Fibroblast of skin of scalp (primary cell): ENCODE measurements at regions not wholly inside any gene's neighbourhood (a gene's known extent, or its start where the extent isn't known, plus 50 kb on each side); places are given as distances from the start of the nearest gene placed in this dataset.
"Not testable (repeated sequence)": the region's sequence is repeated elsewhere in the genome, so short reads cannot be mapped to it uniquely, and the experiment has no call there.

ENCODE experiments used
- DNase-seq: peaks from one replicate; pipeline ENCODE4 v3.0.0-alpha.2; 2013

- DNase-seq = no peak
These were observed 75.0 kb downstream of the TMEM237 start for GRCh38 chr2:201568217-201568820.

- DNase-seq = no peak
These were observed 84.1 kb downstream of the TMEM237 start for GRCh38 chr2:201559067-201559710.

- DNase-seq = no peak
These were observed 84.6 kb downstream of the TMEM237 start for GRCh38 chr2:201558665-201559064.

GRCh38 chr2:201558232-201558631 lies 85.1 kb downstream of the TMEM237 start:
- no peak for DNase-seq

DNA sequence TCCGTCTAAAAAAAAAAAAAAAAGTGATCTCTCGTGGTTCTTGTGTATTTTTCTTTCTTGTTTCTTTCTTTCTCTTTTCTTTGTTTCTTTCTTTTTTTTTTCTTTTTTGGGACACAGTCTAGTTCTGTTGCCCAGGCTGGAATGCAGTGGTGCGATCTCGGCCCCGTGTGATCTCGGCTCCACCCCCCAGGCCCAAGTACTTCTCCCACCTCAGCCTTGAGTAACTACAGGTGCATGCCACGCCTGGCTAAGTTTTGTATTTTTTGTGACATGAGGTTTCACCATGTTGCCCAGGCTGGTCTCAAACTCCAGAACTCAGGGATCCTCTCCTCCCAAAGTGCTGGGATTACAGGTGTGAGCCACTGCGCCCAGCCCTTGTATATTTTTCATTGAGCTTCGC lies 91.4 kb downstream of the TMEM237 start:
- no peak for DNase-seq

DNA sequence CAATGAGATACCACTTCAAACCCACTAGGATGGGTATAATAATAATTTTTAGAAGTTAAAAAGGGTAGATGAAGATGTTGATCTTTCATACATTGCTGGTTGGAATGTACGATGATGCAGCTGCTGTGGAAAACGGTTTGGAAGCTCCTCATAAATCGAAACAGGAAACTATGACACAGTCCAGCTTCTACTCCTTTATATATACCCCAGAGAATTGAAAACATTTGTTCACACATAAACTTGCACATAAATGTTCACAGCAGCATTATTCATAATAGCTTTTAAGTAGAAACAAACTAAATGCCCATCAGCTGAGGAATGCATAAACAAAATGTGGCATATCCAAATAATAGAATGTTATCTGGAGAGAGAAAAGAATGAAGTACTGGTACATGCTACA lies 95.0 kb downstream of the STRADB start:
- peak; percentile 70 for DNase-seq

GRCh38 chr2:201542291-201542690 lies 90.8 kb downstream of the STRADB start:
- DNase-seq = no peak

DNA sequence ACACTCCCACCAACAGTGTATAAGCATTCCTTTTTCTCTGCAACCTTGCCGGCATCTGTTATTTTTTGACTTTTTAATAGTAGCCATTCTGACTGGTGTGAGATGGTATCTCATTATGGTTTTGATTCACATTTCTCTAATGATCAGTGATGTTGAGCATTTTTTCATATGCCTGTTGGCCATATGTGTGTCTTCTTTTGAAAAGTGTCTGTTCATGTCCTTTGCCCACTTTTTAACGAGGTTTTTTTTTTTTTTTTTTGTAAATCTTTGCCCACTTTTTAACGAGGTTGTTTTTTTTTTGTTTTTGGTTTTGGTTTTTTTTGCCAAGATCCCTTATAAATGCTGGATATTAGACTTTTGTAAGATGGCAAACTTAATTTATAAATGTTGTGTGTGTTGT lies 87.7 kb downstream of the STRADB start:
- DNase-seq = not testable (repeated sequence)

DNA sequence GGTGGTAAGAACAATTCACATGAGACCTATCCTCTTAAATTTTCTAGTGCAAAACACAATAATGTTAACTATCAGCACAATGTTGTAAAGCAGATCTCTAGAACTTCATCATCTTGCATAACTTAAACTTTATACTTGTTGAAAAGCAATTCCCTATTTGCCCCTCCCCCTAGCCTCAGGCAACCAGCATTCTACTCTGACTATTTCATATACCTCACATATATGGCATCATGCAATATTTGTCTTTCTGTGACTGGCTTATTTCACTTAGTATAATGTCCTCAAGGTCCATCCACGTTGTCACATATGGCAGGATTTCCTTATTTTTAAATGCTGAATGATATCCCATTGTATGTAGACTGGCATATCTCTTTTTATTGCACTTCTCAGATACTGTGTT lies 86.5 kb downstream of the STRADB start:
- DNase-seq = no peak

GRCh38 chr2:201536754-201537153 lies 85.2 kb downstream of the STRADB start:
- no peak for DNase-seq

GRCh38 chr2:201536046-201536445 lies 84.5 kb downstream of the STRADB start:
- DNase-seq = no peak

- DNase-seq = peak; percentile 92
These were observed 81.3 kb downstream of the STRADB start for GRCh38 chr2:201532686-201533304.
